GM12878 (cell line): ENCODE measurements at regions not wholly inside any gene's neighbourhood (a gene's known extent, or its start where the extent isn't known, plus 50 kb on each side); places are given as distances from the start of the nearest gene placed in this dataset.

Experiments used
- ATAC-seq: fragments of 200-7000 bp; cut with Tn5 transposase; 3 replicates; pipeline ENCODE4 v1.9.1; 2020; ENCODE audit warnings: mild to moderate bottlenecking, moderate library complexity
- BruUV-seq: library from RNA; stranded (reverse); fragments of 400-500 nt; replicated peaks from 2 replicates; lab custom pipeline; 2021; lab: Mats Ljungman, UMichigan
- CTCF ChIA-PET: fragments of 300-600 bp; sonication (Branson Sonifier 250); formaldehyde crosslinking; extraction: SDS; loops from one replicate; lab custom pipeline; 2021; ENCODE audit warnings: inconsistent platforms; lab: Yijun Ruan, JAX
- POLR2A ChIA-PET: fragments of 350-600 bp; formaldehyde crosslinking; extraction: SDS; loops from one replicate; lab custom pipeline; 2021; ENCODE audit warnings: inconsistent platforms; lab: Charles Lee
- RAD21 ChIA-PET: fragments of 300-600 bp; sonication (Branson Sonifier 250); formaldehyde crosslinking; loops from one replicate; lab custom pipeline; 2023; ENCODE audit warnings: antibody characterized with exemption; ENCODE audit not compliant: unreplicated experiment; lab: Charles Lee
- SMC1A ChIA-PET: fragments of 300-600 bp; sonication (Branson Sonifier 250); formaldehyde crosslinking; loops from one replicate; lab custom pipeline; 2023; ENCODE audit not compliant: unreplicated experiment, uncharacterized antibody; lab: Charles Lee
- DNase-seq: peaks from one replicate; pipeline ENCODE4 v3.0.0-alpha.2; 2011; ENCODE audit warnings: low read depth, low spot score
- FAIRE-seq: peaks from 3 replicates; lab custom pipeline; 2011; peaks lifted over from hg19 to GRCh38; lab: Jason Lieb, UNC
- H2AFZ ChIP-seq: 2 replicates; pipeline ENCODE4 v1.6.0; 2011; ENCODE audit warnings: low read depth, low read length, control low read depth; ENCODE audit not compliant: control insufficient read depth
- H3K27ac ChIP-seq: 2 replicates; pipeline ENCODE4 v1.5.1; 2011; ENCODE audit warnings: control low read depth; ENCODE audit not compliant: control insufficient read depth, insufficient read depth
- H3K27me3 ChIP-seq, 2 experiments: replicated peaks in 1 of 2; 2 replicates each; pipeline versions ENCODE4 v1.6.0 to v1.6.1; 2011; ENCODE audit warnings: low read length in 1 of 2; ENCODE audit not compliant: control insufficient read depth in 2 of 2, insufficient read depth in 2 of 2
- H3K36me3 ChIP-seq, 2 experiments: 2 replicates each; pipeline ENCODE4 v1.5.1; 2011; ENCODE audit warnings: low read length in 1 of 2; ENCODE audit not compliant: control insufficient read depth in 2 of 2, insufficient read depth in 2 of 2
- H3K4me1 ChIP-seq: 2 replicates; pipeline ENCODE4 v1.6.1; 2011; ENCODE audit warnings: mild to moderate bottlenecking, low read length, moderate library complexity, mixed read lengths; ENCODE audit not compliant: control insufficient read depth, insufficient read depth
- H3K4me2 ChIP-seq: 2 replicates; pipeline ENCODE4 v1.6.0; 2011; ENCODE audit warnings: control low read depth; ENCODE audit not compliant: control insufficient read depth, insufficient read depth
- H3K4me3 ChIP-seq: fragments of 200-600 bp; sonication (generic); 2 replicates; pipeline ENCODE4 v1.5.1; 2016
- H3K79me2 ChIP-seq: 2 replicates; pipeline ENCODE4 v1.6.0; 2011; ENCODE audit warnings: low read length; ENCODE audit not compliant: control insufficient read depth, insufficient read depth
- H3K9ac ChIP-seq: 2 replicates; pipeline ENCODE4 v1.8.0; 2011; ENCODE audit warnings: low read length, control low read depth, mixed read lengths; ENCODE audit not compliant: control insufficient read depth, insufficient read depth
- H3K9me3 ChIP-seq: replicated peaks from 3 replicates; pipeline ENCODE4 v1.5.1; 2011; ENCODE audit warnings: mild to moderate bottlenecking, low read length; ENCODE audit not compliant: control insufficient read depth, insufficient read depth
- H4K20me1 ChIP-seq: 2 replicates; pipeline ENCODE4 v1.6.0; 2011; ENCODE audit not compliant: control insufficient read depth, insufficient read depth
- ATF7 ChIP-seq: fragments of 450-650 bp; IDR thresholded peaks from 2 replicates; pipeline ENCODE4 v1.6.1; 2016; ENCODE audit warnings: low read depth, mild to moderate bottlenecking
- CBX5 ChIP-seq: sonication (generic); IDR thresholded peaks from 2 replicates; pipeline ENCODE4 v1.6.1; 2016; ENCODE audit warnings: low read depth, moderate library complexity, mild to moderate bottlenecking, inconsistent platforms
- EZH2 ChIP-seq: IDR thresholded peaks from 2 replicates; pipeline ENCODE4 v1.6.1; 2012; ENCODE audit warnings: low read depth, mild to moderate bottlenecking, control low read depth, inconsistent platforms, low read length, borderline replicate concordance; ENCODE audit not compliant: control insufficient read depth
- HDAC2 ChIP-seq: fragments of 200-600 bp; sonication (generic); IDR thresholded peaks from 2 replicates; pipeline ENCODE4 v1.6.1; 2017
- MYC ChIP-seq: IDR thresholded peaks from 2 replicates; pipeline ENCODE4 v1.6.1; 2011; ENCODE audit warnings: mild to moderate bottlenecking, low read length, moderate library complexity, inconsistent platforms; ENCODE audit not compliant: insufficient read depth, insufficient replicate concordance, insufficient read length, severe bottlenecking
- SREBF1 ChIP-seq: IDR thresholded peaks from 2 replicates; pipeline ENCODE4 v1.6.1; 2012; ENCODE audit warnings: mild to moderate bottlenecking, low read length
- WRNIP1 ChIP-seq: IDR thresholded peaks from 2 replicates; pipeline ENCODE4 v1.6.1; 2011; ENCODE audit warnings: low read depth, low read length, improper control_type of control experiment, borderline replicate concordance
- ZNF274 ChIP-seq: IDR thresholded peaks from one replicate; pipeline ENCODE4 v1.8.0; 2011; ENCODE audit not compliant: insufficient read length, insufficient read depth
- WGBS: methylation state at CpG from one replicate; pipeline ENCODE4 v1.1.6; 2016; ENCODE audit warnings: low lambda C conversion rate; ENCODE audit not compliant: insufficient replicate concordance, insufficient coverage; ENCODE audit errors: missing lambda C conversion rate; 5-methylcytosine and 5-hydroxymethylcytosine counted together
- in situ Hi-C: fragments of 300-500 bp; cut with MboI; formaldehyde crosslinking; loops from 9 replicates; pipeline ENCODE4 v1.14.3; 2018; ENCODE audit warnings: mixed read lengths
- intact Hi-C: fragments of 100-400 bp; cut with micrococcal nuclease; formaldehyde crosslinking; loops from one replicate; pipeline ENCODE4 v1.14.2; 2022; ENCODE audit not compliant: unreplicated experiment
- TF ChIP-seq, protein P1 (sequence below): fragments of 450-650 bp; IDR thresholded peaks from 2 replicates; pipeline ENCODE4 v1.6.1; 2016; ENCODE audit warnings: mild to moderate bottlenecking
- TF ChIP-seq, protein P2 (sequence below): IDR thresholded peaks from 2 replicates; pipeline ENCODE4 v1.6.1; 2012; ENCODE audit warnings: improper control_type of control experiment, low read depth, low read length; ENCODE audit not compliant: insufficient replicate concordance

DNA sequence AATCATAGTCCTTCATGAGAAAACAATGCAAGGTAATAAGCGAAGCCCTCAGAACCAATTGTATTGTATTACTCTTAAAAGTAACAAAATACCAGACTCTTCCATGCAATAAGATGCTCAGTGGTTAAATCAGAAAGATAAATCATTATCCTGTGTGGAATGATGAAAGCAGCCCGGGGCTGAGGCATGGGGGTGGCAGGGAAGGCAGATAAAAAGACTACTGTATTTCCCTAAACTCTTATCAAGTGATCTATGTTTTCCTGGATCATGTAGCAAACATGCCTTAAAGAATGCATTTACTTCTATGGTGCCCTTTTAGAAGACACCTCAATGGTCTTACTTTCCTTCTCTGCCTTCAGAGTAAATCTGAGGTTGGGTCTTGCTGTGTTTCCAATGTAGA, 105.6 kb upstream of the DAPK1 start:
- H3K9ac ChIP-seq: no peak overlapping the region
- DNase-seq (no peak), FAIRE-seq (no peak), ATAC-seq (no peak)
- no TSS peak for BruUV-seq
- no peaks in the 10 kb centered on the region for H3K27me3 ChIP-seq
- no peaks in the 10 kb centered on the region for H3K79me2 ChIP-seq
- no peak for TF ChIP-seq MYC
- TF ChIP-seq, protein P1, sequence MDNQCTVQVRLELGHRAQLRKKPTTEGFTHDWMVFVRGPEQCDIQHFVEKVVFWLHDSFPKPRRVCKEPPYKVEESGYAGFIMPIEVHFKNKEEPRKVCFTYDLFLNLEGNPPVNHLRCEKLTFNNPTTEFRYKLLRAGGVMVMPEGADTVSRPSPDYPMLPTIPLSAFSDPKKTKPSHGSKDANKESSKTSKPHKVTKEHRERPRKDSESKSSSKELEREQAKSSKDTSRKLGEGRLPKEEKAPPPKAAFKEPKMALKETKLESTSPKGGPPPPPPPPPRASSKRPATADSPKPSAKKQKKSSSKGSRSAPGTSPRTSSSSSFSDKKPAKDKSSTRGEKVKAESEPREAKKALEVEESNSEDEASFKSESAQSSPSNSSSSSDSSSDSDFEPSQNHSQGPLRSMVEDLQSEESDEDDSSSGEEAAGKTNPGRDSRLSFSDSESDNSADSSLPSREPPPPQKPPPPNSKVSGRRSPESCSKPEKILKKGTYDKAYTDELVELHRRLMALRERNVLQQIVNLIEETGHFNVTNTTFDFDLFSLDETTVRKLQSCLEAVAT: no peak
- no peak for TF ChIP-seq ATF7
- TF ChIP-seq CBX5: no peak
- TF ChIP-seq, protein P2, sequence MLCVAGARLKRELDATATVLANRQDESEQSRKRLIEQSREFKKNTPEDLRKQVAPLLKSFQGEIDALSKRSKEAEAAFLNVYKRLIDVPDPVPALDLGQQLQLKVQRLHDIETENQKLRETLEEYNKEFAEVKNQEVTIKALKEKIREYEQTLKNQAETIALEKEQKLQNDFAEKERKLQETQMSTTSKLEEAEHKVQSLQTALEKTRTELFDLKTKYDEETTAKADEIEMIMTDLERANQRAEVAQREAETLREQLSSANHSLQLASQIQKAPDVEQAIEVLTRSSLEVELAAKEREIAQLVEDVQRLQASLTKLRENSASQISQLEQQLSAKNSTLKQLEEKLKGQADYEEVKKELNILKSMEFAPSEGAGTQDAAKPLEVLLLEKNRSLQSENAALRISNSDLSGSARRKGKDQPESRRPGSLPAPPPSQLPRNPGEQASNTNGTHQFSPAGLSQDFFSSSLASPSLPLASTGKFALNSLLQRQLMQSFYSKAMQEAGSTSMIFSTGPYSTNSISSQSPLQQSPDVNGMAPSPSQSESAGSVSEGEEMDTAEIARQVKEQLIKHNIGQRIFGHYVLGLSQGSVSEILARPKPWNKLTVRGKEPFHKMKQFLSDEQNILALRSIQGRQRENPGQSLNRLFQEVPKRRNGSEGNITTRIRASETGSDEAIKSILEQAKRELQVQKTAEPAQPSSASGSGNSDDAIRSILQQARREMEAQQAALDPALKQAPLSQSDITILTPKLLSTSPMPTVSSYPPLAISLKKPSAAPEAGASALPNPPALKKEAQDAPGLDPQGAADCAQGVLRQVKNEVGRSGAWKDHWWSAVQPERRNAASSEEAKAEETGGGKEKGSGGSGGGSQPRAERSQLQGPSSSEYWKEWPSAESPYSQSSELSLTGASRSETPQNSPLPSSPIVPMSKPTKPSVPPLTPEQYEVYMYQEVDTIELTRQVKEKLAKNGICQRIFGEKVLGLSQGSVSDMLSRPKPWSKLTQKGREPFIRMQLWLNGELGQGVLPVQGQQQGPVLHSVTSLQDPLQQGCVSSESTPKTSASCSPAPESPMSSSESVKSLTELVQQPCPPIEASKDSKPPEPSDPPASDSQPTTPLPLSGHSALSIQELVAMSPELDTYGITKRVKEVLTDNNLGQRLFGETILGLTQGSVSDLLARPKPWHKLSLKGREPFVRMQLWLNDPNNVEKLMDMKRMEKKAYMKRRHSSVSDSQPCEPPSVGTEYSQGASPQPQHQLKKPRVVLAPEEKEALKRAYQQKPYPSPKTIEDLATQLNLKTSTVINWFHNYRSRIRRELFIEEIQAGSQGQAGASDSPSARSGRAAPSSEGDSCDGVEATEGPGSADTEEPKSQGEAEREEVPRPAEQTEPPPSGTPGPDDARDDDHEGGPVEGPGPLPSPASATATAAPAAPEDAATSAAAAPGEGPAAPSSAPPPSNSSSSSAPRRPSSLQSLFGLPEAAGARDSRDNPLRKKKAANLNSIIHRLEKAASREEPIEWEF: no peak
- TF ChIP-seq EZH2: no peak
- TF ChIP-seq ZNF274: no peak
- TF ChIP-seq SREBF1: no peak
- no peak for TF ChIP-seq WRNIP1
- no peak for TF ChIP-seq HDAC2
- no peaks in the 10 kb centered on the region for H3K4me1 ChIP-seq
- H3K9me3 ChIP-seq: no peaks in the 10 kb centered on the region; the same call in 2 of the 3 replicates
- intact Hi-C loops (no loop called here), in situ Hi-C loops (no loop called here)
- no peak overlapping the region for H3K4me2 ChIP-seq
- H4K20me1 ChIP-seq: no peaks in the 10 kb centered on the region
- ChIA-PET SMC1A (no interaction called here), POLR2A (no interaction called here), CTCF (no interaction called here), RAD21 (no interaction called here)
- H2AFZ ChIP-seq: no peak overlapping the region
- H3K36me3 ChIP-seq: no peaks in the 10 kb centered on the region
- 11% methylated on average over 2 of the region's 2 CpGs for WGBS
- no peak overlapping the region for H3K27ac ChIP-seq
- no peak overlapping the region for H3K4me3 ChIP-seq
